GM12872 (cell line): ENCODE measurements at regions not wholly inside any gene's neighbourhood (a gene's known extent, or its start where the extent isn't known, plus 50 kb on each side); places are given as distances from the start of the nearest gene placed in this dataset.

Experiments used
- TF ChIP-seq, protein P1 (sequence below): IDR thresholded peaks from 3 replicates; pipeline ENCODE4 v1.5.1; 2011; ENCODE audit warnings: low read depth, mild to moderate bottlenecking, low read length, moderate library complexity; ENCODE audit not compliant: insufficient read depth

DNA sequence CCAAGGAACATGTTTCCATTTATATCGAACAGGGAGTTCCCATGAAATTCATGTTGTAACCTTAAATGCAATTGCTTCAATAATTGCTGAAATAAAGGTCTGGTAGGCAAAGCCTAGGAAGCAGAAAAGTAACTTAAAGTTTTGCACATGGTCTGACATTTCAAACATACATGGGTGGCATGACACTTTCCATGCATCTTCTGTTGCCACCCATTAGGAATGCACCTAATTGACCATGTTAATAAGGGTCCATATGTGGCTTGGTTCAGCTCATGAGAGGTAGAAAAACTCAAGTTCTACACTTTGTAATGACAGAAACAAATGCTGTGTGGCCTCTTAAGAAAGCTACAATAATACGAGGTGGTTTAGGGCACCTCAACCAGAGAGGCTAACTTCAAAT is 72.0 kb upstream of the GORAB start:
- TF ChIP-seq, protein P1, sequence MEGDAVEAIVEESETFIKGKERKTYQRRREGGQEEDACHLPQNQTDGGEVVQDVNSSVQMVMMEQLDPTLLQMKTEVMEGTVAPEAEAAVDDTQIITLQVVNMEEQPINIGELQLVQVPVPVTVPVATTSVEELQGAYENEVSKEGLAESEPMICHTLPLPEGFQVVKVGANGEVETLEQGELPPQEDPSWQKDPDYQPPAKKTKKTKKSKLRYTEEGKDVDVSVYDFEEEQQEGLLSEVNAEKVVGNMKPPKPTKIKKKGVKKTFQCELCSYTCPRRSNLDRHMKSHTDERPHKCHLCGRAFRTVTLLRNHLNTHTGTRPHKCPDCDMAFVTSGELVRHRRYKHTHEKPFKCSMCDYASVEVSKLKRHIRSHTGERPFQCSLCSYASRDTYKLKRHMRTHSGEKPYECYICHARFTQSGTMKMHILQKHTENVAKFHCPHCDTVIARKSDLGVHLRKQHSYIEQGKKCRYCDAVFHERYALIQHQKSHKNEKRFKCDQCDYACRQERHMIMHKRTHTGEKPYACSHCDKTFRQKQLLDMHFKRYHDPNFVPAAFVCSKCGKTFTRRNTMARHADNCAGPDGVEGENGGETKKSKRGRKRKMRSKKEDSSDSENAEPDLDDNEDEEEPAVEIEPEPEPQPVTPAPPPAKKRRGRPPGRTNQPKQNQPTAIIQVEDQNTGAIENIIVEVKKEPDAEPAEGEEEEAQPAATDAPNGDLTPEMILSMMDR: no peak

DNA sequence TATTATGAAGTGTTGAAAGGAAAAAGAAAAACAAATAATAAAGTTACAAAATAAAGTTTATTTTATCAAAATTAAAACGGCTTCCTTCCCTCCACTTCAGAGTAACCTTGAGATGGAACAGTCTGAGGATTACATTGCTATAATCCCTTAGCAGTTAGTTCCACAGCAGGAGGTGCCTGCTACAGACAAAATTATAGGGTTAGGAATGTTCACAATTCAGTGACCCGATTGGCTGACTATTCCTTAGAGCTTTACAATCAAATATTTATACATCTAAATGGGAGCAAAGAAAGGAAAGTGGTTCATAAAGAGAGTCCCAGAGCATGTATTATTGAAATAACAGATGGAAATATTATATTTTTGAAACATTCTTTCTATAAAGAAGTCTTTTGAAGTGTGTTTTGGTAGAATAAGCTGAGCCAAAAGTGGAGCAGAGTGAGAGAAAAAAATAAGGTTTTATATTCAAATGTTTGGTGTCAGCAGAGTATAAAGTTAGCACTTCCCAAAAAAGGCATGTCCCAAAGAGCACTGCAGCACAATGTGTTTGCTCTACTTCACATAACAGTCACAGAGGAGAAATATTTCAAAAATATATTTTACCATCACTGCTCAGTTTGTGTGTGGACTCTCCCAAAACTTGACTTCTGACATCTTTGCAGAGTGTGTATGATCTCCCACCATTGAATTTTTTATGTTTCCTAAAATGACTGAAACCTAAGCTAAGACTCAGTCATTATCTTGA is 71.4 kb upstream of the GORAB start:
- TF ChIP-seq, protein P1: no peak

DNA sequence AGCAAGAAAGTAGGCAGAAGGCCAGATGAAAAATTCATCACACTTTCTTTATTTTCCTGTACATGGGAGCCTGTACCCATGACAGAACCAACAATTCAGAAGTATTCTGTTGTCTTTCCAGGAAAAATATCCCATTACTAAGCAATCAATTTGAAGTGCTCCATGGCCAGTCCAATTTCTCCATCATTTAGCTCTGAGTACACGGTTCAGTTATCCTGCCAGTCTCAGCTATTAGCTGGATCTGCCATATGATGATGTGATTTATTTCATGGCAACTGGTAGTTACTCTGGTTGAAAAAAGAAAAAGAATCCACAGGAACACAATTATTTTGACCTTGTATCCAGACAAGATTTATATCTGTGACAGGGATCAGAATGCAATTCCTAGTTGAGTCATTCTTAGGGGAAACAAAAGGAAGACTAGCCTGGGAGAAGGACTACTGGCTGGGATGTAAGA is 70.6 kb upstream of the GORAB start:
- TF ChIP-seq, protein P1: no peak

DNA sequence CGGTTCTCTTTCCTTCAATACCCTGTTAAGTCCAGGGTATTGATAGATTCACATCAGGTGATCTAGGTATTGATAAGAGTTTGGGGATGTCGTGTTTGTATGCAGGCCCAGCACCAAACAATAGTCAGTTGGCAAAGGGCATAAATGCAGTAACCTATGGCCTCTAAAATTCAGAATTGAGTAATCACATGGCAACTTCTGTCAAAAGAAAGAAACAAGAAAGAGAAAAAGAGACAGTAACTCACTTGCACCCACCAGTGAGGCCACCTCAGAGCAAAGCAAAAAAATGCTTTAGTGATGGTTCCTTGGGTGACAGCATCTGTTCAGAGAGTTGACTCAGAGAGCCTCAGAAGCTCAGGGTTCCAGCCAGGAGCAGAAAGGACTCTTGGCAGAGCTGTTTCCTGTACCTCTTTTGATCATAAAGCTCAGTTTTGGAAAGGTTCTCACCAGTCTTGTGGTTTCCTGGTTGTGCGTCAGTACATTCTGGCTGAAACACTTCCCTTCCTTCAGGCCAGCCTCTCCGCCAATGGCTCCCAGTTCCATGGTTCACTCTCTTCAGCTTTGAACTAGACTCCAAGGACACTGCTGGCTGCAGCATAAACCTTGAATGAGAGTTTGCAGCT is 70.1 kb upstream of the GORAB start:
- TF ChIP-seq, protein P1: no peak

DNA sequence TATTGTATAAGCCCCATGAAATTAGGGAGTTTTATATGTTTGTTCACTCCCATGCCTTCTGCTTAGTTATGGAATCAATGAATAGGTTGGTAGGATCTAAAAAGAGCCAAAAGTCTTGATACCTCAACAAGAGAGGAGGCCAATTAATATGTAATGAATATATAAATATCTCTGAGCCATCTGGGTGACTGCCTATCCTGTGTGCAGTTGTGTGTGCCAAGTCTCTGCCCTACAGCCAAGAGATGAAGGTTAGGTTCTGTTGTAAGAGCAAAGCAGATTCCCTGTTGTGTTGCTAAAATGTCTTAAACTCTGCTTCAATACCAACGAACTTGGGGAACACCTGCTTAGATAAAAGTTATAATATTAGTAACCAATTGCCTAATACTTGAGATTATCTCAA is 61.8 kb upstream of the GORAB start:
- TF ChIP-seq, protein P1: no peak

DNA sequence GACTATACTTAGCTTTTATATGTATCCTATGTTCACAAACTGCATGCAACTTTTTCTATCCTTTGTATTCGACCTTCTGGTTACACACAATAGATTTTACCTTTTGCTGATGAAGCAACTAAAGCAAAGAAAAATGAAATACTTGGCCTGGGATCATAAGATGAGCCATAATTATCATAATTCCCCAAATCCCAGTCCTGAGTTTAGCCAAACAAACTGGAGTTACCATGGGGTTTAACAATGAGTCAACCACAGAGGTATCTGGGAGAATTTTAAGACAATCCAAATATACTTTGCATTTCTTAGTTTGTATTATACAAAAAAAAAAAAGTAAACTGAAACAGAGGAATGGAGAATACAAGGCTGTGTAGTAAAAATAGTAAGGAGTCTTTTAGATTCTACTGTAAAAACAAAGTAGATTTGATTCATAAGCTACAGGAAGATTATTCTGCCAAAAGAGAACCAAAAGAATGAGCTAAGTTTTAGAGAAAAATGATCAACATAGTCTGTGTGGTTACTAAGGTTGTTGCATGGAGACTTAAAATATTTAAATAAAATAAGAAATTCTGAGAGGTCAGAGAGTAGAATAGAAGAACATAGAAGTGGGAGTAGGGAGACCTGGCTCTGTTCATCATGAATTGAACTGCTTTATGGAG is 60.4 kb upstream of the GORAB start:
- TF ChIP-seq, protein P1: no peak

DNA sequence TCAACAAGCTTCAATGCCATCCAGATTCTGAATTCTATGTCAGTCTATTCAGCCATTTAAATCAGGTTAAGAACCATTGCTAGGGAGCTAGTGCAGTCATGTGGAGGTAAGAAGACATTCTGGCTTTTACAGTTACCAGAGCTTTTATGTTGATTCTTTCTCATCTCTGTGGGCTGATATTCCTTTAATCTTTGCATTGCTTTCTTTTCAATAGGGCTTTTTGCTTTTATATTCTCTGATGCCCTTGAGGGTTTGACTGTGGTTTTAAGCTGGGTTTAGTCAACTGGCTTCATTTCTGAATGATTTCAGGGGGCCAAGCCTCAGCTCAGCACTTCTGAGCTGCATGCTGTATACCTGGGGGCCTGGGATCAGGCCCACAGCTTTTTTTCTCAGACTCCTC is 51.0 kb upstream of the GORAB start:
- TF ChIP-seq, protein P1: no peak
